ENCODE measurements at regions not wholly inside any gene's neighbourhood (a gene's known extent, or its start where the extent isn't known, plus 50 kb on each side); places are given as distances from the start of the nearest gene placed in this dataset.

DNA sequence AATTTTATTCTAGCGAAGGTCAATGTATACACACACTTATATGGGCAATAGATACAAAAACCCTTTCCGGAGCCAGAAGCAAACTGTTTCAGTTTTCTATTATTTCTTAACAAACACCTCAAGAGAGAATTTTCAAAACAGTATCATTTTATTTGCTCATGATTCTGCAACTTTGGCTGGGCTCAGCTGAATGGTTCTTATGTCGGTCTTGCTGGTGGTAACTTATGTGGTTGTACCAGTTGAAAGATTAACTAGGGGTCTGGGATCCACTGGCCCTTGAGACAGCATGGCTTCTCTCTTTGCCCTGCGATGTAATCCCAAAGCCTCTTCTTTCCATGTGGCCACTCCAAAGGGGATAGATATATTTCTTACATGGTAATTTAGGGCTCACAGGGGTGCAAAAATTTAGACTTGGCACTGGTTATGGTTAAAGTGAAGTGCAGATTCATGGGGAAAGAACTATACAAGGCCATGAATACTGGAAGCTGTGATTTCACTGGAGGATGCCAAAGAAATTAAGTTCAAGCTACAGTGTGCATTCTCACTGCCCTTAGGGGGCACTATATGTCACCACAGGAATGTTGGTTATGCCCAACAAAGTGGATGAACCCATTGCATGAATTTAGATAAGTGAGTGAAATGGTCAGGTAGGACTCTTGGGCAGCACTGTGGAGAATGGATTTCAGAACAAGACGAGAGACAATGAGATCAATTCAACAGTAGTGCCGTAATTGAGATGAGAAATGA, 94.3 kb upstream of the NAV3 start:
- ChIA-PET CTCF (interaction anchor here (1.0 kb wide), 1 partner anchor 12 kb away, joined by 3 read pairs; no protein-coding TSS in a partner anchor), POLR2A (ENCODE audit: unreplicated experiment) (no interaction called here)
- BruUV-seq (replicated peaks) = no TSS peak
- Histone ChIP-seq H2AK9ac (replicated peaks; ENCODE audit: low read depth, low read length, poor library complexity) (no peak overlapping the region), H4K8ac (ENCODE audit: low read depth in 2 of 2, low read length in 2 of 2) (no peak overlapping the region), H3K79me1 (ENCODE audit: low read depth in 1 of 2, low read length in 2 of 2) (no peaks in the 10 kb centered on the region), H3K4me3 (ENCODE audit: insufficient read depth, low read depth, low read length) (no peak overlapping the region), H3K14ac (replicated peaks; ENCODE audit: low read depth, low read length) (no peak overlapping the region), H3K23ac (ENCODE audit: low read depth, low read length) (no peak overlapping the region), H2BK20ac (ENCODE audit: low read depth, low read length) (no peak overlapping the region), H4K20me1 (ENCODE audit: insufficient read depth, low read length) (no peaks in the 10 kb centered on the region), H3K4me1 (ENCODE audit: control insufficient read depth, insufficient read depth, low read length) (no peaks in the 10 kb centered on the region), H2BK5ac (ENCODE audit: low read depth, low read length, poor library complexity, severe bottlenecking) (no peak overlapping the region), H3K36me3 (ENCODE audit: control insufficient read depth, insufficient read depth, low read length) (no peaks in the 10 kb centered on the region), H3K27ac (ENCODE audit: insufficient read depth, low read length) (no peak overlapping the region), H2AK5ac (ENCODE audit: low read depth, low read length) (no peak overlapping the region), H4K91ac (ENCODE audit: insufficient read depth, low read depth, low read length) (no peak overlapping the region), H3K9me3 (ENCODE audit: control insufficient read depth, insufficient read depth, low read length) (no peaks in the 10 kb centered on the region), H3K18ac (ENCODE audit: low read depth, low read length) (no peak overlapping the region), H3K9ac (ENCODE audit: low read depth, low read length) (no peak overlapping the region), H3K56ac (ENCODE audit: extremely low read depth, insufficient read depth, low read length) (no peak overlapping the region), H2BK15ac (ENCODE audit: low read depth, low read length) (no peak overlapping the region), H4K5ac (ENCODE audit: low read depth, low read length) (no peak overlapping the region), H2BK120ac (ENCODE audit: low read depth, low read length) (no peak overlapping the region), H3K4me2 (ENCODE audit: low read depth, low read length) (no peak overlapping the region), H3K9me1 (ENCODE audit: insufficient read depth, low read length) (no peaks in the 10 kb centered on the region), H2AFZ (replicated peaks; ENCODE audit: low read length, poor library complexity) (no peak overlapping the region), H3K27me3 (ENCODE audit: control insufficient read depth, insufficient read depth, low read length) (no peaks in the 10 kb centered on the region), H3K4ac (ENCODE audit: low read depth, low read length) (no peak overlapping the region)
- in situ Hi-C loops (cut with MboI; ENCODE audit: low sequenced_read_pairs) (no loop called here), dilution Hi-C loops (cut with HindIII; ENCODE audit: low sequenced_read_pairs, unreplicated experiment) (no loop called here), intact Hi-C loops (cut with micrococcal nuclease) (no loop called here)
- WGBS, 2 experiments (ENCODE audit: extremely low coverage in 2 of 2, insufficient read length in 1 of 2) = no CpG with 5 or more reads among the region's 6 CpGs
- no peak for ATAC-seq (ENCODE audit: low read depth)
- no peak for DNase-seq
- TF ChIP-seq FOS (IDR thresholded peaks at IDR 0.05; ENCODE audit: low read depth, low read length) (no peak), RAD21 (IDR thresholded peaks at IDR 0.05; ENCODE audit: low read length) (no peak), MAFK (IDR thresholded peaks at IDR 0.05; ENCODE audit: low read depth, low read length) (no peak), RCOR1 (IDR thresholded peaks at IDR 0.05; ENCODE audit: insufficient replicate concordance, low read length) (no peak)
- TF ChIP-seq, protein P1, sequence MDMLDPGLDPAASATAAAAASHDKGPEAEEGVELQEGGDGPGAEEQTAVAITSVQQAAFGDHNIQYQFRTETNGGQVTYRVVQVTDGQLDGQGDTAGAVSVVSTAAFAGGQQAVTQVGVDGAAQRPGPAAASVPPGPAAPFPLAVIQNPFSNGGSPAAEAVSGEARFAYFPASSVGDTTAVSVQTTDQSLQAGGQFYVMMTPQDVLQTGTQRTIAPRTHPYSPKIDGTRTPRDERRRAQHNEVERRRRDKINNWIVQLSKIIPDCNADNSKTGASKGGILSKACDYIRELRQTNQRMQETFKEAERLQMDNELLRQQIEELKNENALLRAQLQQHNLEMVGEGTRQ (IDR thresholded peaks at IDR 0.05; ENCODE audit: low read depth, low read length) = no peak

Measured in IMR-90 (cell line).